Neural cell (in vitro differentiated cells): ENCODE measurements at regions not wholly inside any gene's neighbourhood (a gene's known extent, or its start where the extent isn't known, plus 50 kb on each side); places are given as distances from the start of the nearest gene placed in this dataset.

ENCODE experiments used
- H2AFZ ChIP-seq: fragments of 200-600, 300-800 bp; sonication (generic), shearing (Covaris generic); 2 replicates; pipeline ENCODE4 v1.6.0; 2014; ENCODE audit warnings: low read depth, mild to moderate bottlenecking, antibody characterized with exemption, low read length, moderate library complexity
- H3F3A ChIP-seq: fragments of 200-600 bp; shearing (Covaris generic); 2 replicates; pipeline ENCODE4 v1.6.1; 2016; ENCODE audit warnings: mild to moderate bottlenecking, moderate library complexity, mixed read lengths, antibody characterized with exemption, low read length; ENCODE audit not compliant: insufficient read depth, poor library complexity, severe bottlenecking
- H3K27ac ChIP-seq: fragments of 200-600, 300-800 bp; sonication (generic), shearing (Covaris generic); 2 replicates; pipeline ENCODE4 v1.5.1; 2014; ENCODE audit warnings: mild to moderate bottlenecking, low read length, moderate library complexity
- H3K27me3 ChIP-seq: fragments of 300-800, 200-600 bp; sonication (generic), shearing (Covaris generic); 2 replicates; pipeline ENCODE4 v1.6.0; 2014; ENCODE audit warnings: mild to moderate bottlenecking, low read depth, low read length, moderate library complexity; ENCODE audit not compliant: insufficient read depth
- H3K36me3 ChIP-seq: fragments of 300-800, 200-600 bp; sonication (generic), shearing (Covaris generic); 2 replicates; pipeline ENCODE4 v1.5.1; 2014; ENCODE audit warnings: mild to moderate bottlenecking, antibody characterized with exemption, low read length, moderate library complexity; ENCODE audit not compliant: insufficient read depth
- H3K4me2 ChIP-seq: fragments of 300-800, 200-600 bp; sonication (generic), shearing (Covaris generic); 2 replicates; pipeline ENCODE4 v1.6.0; 2014; ENCODE audit warnings: mild to moderate bottlenecking, low read length
- H3K4me3 ChIP-seq: fragments of 300-800, 200-600 bp; sonication (generic), shearing (Covaris generic); 2 replicates; pipeline ENCODE4 v1.5.1; 2014; ENCODE audit warnings: mild to moderate bottlenecking, low read length, moderate library complexity
- H3K79me2 ChIP-seq: fragments of 200-600 bp; shearing (Covaris generic); replicated peaks from 2 replicates; pipeline ENCODE4 v1.6.0; 2014; ENCODE audit warnings: mild to moderate bottlenecking, low read length, moderate library complexity; ENCODE audit not compliant: insufficient read depth
- H3K9ac ChIP-seq: fragments of 300-800, 200-600 bp; sonication (generic), shearing (Covaris generic); 2 replicates; pipeline ENCODE4 v1.6.1; 2016; ENCODE audit warnings: mild to moderate bottlenecking, low read length, mixed read lengths
- H3K9me2 ChIP-seq: fragments of 200-600 bp; shearing (Covaris generic); 2 replicates; pipeline ENCODE4 v1.6.1; 2016; ENCODE audit warnings: mild to moderate bottlenecking, low read length, mixed read lengths; ENCODE audit not compliant: insufficient read depth
- H3K9me3 ChIP-seq: fragments of 200-600, 300-800 bp; sonication (generic), shearing (Covaris generic); 2 replicates; pipeline ENCODE4 v1.6.1; 2016; ENCODE audit warnings: mild to moderate bottlenecking, mixed run types, low read length, moderate library complexity, mixed read lengths
- H4K20me1 ChIP-seq: fragments of 200-600 bp; shearing (Covaris generic); 2 replicates; pipeline ENCODE4 v1.6.1; 2016; ENCODE audit warnings: mild to moderate bottlenecking, mixed run types; ENCODE audit not compliant: insufficient read depth
- EP300 ChIP-seq: fragments of 450-650 bp; conservative IDR thresholded peaks from 2 replicates; pipeline ENCODE4 v1.6.1; 2014; ENCODE audit warnings: antibody characterized with exemption, mild to moderate bottlenecking, moderate library complexity; ENCODE audit not compliant: poor library complexity, severe bottlenecking
- EZH2 ChIP-seq: fragments of 200-600, 300-800 bp; shearing (Covaris generic), sonication (generic); IDR thresholded peaks from 2 replicates; pipeline ENCODE4 v1.6.1; 2014; ENCODE audit warnings: antibody characterized with exemption, low read length, borderline replicate concordance, mild to moderate bottlenecking; ENCODE audit not compliant: insufficient read depth, poor library complexity, severe bottlenecking
- MXI1 ChIP-seq: fragments of 450-650 bp; conservative IDR thresholded peaks from 2 replicates; pipeline ENCODE4 v1.6.1; 2014; ENCODE audit warnings: antibody characterized with exemption, mild to moderate bottlenecking; ENCODE audit not compliant: poor library complexity, severe bottlenecking
- POLR2AphosphoS5 ChIP-seq: IDR thresholded peaks from 2 replicates; pipeline ENCODE4 v1.6.1; 2012
- RAD21 ChIP-seq: fragments of 450-650 bp; conservative IDR thresholded peaks from 2 replicates; pipeline ENCODE4 v1.6.1; 2014; ENCODE audit warnings: antibody characterized with exemption, mild to moderate bottlenecking, moderate library complexity
- SMC3 ChIP-seq: fragments of 450-650 bp; conservative IDR thresholded peaks from 2 replicates; pipeline ENCODE4 v1.6.1; 2014; ENCODE audit warnings: antibody characterized with exemption, mild to moderate bottlenecking, moderate library complexity; ENCODE audit not compliant: poor library complexity
- TAF1 ChIP-seq: IDR thresholded peaks from 2 replicates; pipeline ENCODE4 v1.6.1; 2012; ENCODE audit warnings: low read depth
- TF ChIP-seq, protein P1 (sequence below): IDR thresholded peaks from 2 replicates; pipeline ENCODE4 v1.6.1; 2012; ENCODE audit warnings: borderline replicate concordance
- TF ChIP-seq, protein P2 (sequence below): fragments of 450-650 bp; IDR thresholded peaks from 2 replicates; pipeline ENCODE4 v1.5.1; 2014; ENCODE audit warnings: antibody characterized with exemption, mild to moderate bottlenecking, moderate library complexity; ENCODE audit not compliant: poor library complexity, severe bottlenecking

DNA sequence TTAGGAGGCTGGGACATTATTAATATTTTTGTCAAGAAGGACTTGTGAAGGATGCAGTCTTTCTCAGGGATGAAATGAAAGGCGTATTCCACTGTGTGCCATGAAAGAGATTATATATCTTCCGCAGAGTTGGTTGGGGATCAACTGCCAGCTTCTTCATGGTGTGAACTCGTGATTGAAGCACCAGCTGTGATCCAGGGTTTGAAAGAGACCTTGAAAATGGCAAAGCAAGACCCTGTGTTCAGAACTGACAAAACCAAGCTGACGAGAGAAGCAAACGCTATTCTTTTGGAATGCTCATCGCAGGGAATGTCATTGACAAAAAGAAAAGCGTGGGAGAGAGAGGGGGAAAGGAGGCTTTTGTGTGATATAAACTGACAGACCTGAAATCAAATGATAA, 263.9 kb upstream of the ZNF608 start:
- Histone ChIP-seq H3K9ac (no peak overlapping the region), H3K9me3 (no peaks in the 10 kb centered on the region), H3K9me2 (no peaks in the 10 kb centered on the region), H3K79me2 (no peaks in the 10 kb centered on the region), H4K20me1 (no peaks in the 10 kb centered on the region), H3K4me2 (no peak overlapping the region), H3K27me3 (no peaks in the 10 kb centered on the region), H3K27ac (no peak overlapping the region), H3K4me3 (no peak overlapping the region), H3K36me3 (no peaks in the 10 kb centered on the region), H2AFZ (no peak overlapping the region), H3F3A (peaks cover 2% of the 10 kb centered on the region)
- TF ChIP-seq POLR2AphosphoS5 (no peak), MXI1 (no peak), SMC3 (no peak), EP300 (no peak), TAF1 (no peak), RAD21 (no peak), EZH2 (no peak)
- TF ChIP-seq, protein P1, sequence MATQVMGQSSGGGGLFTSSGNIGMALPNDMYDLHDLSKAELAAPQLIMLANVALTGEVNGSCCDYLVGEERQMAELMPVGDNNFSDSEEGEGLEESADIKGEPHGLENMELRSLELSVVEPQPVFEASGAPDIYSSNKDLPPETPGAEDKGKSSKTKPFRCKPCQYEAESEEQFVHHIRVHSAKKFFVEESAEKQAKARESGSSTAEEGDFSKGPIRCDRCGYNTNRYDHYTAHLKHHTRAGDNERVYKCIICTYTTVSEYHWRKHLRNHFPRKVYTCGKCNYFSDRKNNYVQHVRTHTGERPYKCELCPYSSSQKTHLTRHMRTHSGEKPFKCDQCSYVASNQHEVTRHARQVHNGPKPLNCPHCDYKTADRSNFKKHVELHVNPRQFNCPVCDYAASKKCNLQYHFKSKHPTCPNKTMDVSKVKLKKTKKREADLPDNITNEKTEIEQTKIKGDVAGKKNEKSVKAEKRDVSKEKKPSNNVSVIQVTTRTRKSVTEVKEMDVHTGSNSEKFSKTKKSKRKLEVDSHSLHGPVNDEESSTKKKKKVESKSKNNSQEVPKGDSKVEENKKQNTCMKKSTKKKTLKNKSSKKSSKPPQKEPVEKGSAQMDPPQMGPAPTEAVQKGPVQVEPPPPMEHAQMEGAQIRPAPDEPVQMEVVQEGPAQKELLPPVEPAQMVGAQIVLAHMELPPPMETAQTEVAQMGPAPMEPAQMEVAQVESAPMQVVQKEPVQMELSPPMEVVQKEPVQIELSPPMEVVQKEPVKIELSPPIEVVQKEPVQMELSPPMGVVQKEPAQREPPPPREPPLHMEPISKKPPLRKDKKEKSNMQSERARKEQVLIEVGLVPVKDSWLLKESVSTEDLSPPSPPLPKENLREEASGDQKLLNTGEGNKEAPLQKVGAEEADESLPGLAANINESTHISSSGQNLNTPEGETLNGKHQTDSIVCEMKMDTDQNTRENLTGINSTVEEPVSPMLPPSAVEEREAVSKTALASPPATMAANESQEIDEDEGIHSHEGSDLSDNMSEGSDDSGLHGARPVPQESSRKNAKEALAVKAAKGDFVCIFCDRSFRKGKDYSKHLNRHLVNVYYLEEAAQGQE = no peak
- TF ChIP-seq, protein P2, sequence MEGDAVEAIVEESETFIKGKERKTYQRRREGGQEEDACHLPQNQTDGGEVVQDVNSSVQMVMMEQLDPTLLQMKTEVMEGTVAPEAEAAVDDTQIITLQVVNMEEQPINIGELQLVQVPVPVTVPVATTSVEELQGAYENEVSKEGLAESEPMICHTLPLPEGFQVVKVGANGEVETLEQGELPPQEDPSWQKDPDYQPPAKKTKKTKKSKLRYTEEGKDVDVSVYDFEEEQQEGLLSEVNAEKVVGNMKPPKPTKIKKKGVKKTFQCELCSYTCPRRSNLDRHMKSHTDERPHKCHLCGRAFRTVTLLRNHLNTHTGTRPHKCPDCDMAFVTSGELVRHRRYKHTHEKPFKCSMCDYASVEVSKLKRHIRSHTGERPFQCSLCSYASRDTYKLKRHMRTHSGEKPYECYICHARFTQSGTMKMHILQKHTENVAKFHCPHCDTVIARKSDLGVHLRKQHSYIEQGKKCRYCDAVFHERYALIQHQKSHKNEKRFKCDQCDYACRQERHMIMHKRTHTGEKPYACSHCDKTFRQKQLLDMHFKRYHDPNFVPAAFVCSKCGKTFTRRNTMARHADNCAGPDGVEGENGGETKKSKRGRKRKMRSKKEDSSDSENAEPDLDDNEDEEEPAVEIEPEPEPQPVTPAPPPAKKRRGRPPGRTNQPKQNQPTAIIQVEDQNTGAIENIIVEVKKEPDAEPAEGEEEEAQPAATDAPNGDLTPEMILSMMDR = no peak

DNA sequence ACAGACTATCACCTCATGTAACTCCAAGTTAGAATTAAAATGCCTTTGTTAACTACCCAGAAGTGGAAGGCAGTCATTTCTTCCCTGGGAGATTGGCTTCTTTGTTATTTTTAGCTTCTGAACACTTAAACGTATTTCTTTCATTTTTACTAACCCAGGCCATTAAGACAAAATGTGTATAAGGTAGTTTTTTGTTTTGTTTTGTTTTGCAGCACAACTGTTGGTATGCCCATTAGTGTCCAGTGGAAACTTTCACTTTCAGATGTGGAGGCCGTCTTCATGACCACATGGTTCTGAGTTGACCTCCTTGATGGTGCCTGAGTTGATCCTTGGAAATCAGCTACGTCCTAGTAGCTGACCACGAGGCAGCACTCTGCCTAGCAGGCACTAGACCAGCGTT, 264.6 kb upstream of the ZNF608 start:
- Histone ChIP-seq H3K36me3 (no peaks in the 10 kb centered on the region), H4K20me1 (no peaks in the 10 kb centered on the region), H3K4me2 (no peak overlapping the region), H3K27me3 (no peaks in the 10 kb centered on the region), H2AFZ (no peak overlapping the region), H3K27ac (peak overlapping the region; percentile 55), H3K4me3 (peak overlapping the region; percentile 15), H3K79me2 (no peaks in the 10 kb centered on the region), H3F3A (peaks cover 2% of the 10 kb centered on the region), H3K9me3 (no peaks in the 10 kb centered on the region), H3K9ac (peak overlapping the region; percentile 10), H3K9me2 (no peaks in the 10 kb centered on the region)
- TF ChIP-seq MXI1 (no peak), EZH2 (no peak), TAF1 (no peak), SMC3 (no peak), RAD21 (no peak), POLR2AphosphoS5 (no peak), EP300 (no peak)
- TF ChIP-seq, protein P1 = no peak
- TF ChIP-seq, protein P2 = no peak
